Thyroid gland (tissue), 4 donors: ENCODE measurements at regions not wholly inside any gene's neighbourhood (a gene's known extent, or its start where the extent isn't known, plus 50 kb on each side); places are given as distances from the start of the nearest gene placed in this dataset.

Source experiments
- POLR2A ChIP-seq, 2 donors: fragments of 450-650 bp; IDR thresholded peaks; one replicate each; pipeline ENCODE4 v1.6.1; 2017; ENCODE audit warnings: antibody characterized with exemption in 2 of 2, mild to moderate bottlenecking in 2 of 2, moderate library complexity in 1 of 2
- TF ChIP-seq, protein P1 (sequence below), 6 experiments: fragments of 200-600 bp in 3 of 6; fragments of 450-650 bp in 3 of 6; sonication (generic) in 3 of 6; IDR thresholded peaks; one replicate each; pipeline ENCODE4 v1.5.1; 2016 to 2019; ENCODE audit warnings: antibody characterized with exemption in 6 of 6, mild to moderate bottlenecking in 2 of 6, inconsistent platforms in 1 of 6, moderate library complexity in 1 of 6

DNA sequence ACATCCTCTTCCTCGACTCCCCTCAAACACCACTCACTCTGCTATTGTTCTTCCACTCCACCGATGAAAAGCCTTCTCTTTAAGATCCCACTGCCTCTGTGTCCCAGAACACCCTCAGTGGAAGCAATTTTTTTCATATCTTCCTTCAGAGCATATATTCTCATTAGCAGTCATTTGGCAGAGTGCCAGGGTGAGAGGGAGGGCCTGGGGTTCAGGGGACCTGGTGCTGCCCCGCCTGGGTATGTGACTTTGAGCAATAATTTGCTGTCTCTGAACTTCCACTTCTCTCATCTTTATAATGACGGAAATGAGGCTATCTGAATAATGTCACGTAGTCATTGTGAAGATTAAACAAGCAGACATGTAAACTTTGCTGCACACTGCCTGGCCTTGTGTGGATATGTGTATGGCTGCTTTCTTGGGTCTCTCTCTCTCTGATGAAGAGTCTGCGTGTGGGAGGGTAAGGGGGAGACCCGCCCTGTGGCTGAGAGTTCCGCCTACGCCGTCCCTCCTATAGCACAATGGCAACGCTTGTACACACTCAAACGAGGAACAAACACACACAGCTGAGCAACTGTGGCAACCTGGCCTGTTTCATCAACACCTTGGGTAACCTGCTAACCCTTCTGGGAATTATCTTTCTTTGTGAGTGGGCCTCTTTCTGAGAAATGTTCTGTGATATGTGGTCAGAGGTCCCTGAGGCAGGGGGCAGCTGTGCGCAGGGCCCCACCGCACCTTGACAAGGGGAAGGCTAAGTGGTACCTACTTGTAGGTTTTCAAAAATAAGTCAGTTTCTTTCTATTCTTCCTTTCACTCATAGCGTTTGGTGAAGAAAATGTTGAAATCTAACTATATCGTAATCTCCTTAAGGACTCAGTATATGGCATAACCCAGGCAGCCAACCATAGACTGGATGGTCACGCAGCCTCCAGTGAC lies 369.8 kb downstream of the SV2B start:
- TF ChIP-seq, protein P1, sequence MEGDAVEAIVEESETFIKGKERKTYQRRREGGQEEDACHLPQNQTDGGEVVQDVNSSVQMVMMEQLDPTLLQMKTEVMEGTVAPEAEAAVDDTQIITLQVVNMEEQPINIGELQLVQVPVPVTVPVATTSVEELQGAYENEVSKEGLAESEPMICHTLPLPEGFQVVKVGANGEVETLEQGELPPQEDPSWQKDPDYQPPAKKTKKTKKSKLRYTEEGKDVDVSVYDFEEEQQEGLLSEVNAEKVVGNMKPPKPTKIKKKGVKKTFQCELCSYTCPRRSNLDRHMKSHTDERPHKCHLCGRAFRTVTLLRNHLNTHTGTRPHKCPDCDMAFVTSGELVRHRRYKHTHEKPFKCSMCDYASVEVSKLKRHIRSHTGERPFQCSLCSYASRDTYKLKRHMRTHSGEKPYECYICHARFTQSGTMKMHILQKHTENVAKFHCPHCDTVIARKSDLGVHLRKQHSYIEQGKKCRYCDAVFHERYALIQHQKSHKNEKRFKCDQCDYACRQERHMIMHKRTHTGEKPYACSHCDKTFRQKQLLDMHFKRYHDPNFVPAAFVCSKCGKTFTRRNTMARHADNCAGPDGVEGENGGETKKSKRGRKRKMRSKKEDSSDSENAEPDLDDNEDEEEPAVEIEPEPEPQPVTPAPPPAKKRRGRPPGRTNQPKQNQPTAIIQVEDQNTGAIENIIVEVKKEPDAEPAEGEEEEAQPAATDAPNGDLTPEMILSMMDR (IDR thresholded peaks at IDR 0.05), result no peak
- TF ChIP-seq POLR2A (IDR thresholded peaks at IDR 0.05), result no peak
